ENCODE measurements at regions not wholly inside any gene's neighbourhood (a gene's known extent, or its start where the extent isn't known, plus 50 kb on each side); places are given as distances from the start of the nearest gene placed in this dataset.
"Not testable (repeated sequence)": the region's sequence is repeated elsewhere in the genome, so short reads cannot be mapped to it uniquely, and the experiment has no call there.

- peak in 28 of 56 donors; percentile 0 to 65 (median 10) for DNase-seq
These were observed 88.4 kb upstream of the ZNF492 start for GRCh38 chr19:22545751-22546150.

GRCh38 chr19:22533761-22534160 lies 100.4 kb upstream of the ZNF492 start:
- no peak for DNase-seq

GRCh38 chr19:22532388-22533300 lies 101.5 kb upstream of the ZNF492 start:
- DNase-seq, result peak in 42 of 56 donors; percentile 1 to 79 (median 46)

- no peak for DNase-seq
These were observed 104.1 kb upstream of the ZNF492 start for GRCh38 chr19:22530042-22530441.

GRCh38 chr19:22528956-22529355 lies 105.2 kb upstream of the ZNF492 start:
- DNase-seq, result no peak

- no peak for DNase-seq
These were observed 105.4 kb upstream of the ZNF98 start for GRCh38 chr19:22527554-22527953.

GRCh38 chr19:22526661-22527272 lies 104.6 kb upstream of the ZNF98 start:
- no peak for DNase-seq

- DNase-seq, result no peak
These were observed 101.8 kb upstream of the ZNF98 start for GRCh38 chr19:22523940-22524339.

GRCh38 chr19:22519562-22519961 lies 97.4 kb upstream of the ZNF98 start:
- DNase-seq, result not testable (repeated sequence)

- DNase-seq, result no peak
These were observed 97.0 kb upstream of the ZNF98 start for GRCh38 chr19:22519152-22519551.

- peak in 1 of 56 donors; percentile 2 for DNase-seq
These were observed 95.6 kb upstream of the ZNF98 start for GRCh38 chr19:22517496-22518411.

- DNase-seq, result no peak
These were observed 93.3 kb upstream of the ZNF98 start for GRCh38 chr19:22515435-22515834.

GRCh38 chr19:22503524-22503923 lies 81.4 kb upstream of the ZNF98 start:
- no peak for DNase-seq

- no peak for DNase-seq
These were observed 80.6 kb upstream of the ZNF98 start for GRCh38 chr19:22502766-22503165.

GRCh38 chr19:22498831-22499430 lies 76.8 kb upstream of the ZNF98 start:
- not testable (repeated sequence) for DNase-seq

GRCh38 chr19:22491746-22492145 lies 69.6 kb upstream of the ZNF98 start:
- DNase-seq, result no peak

GRCh38 chr19:22483514-22483913 lies 61.4 kb upstream of the ZNF98 start:
- not testable (repeated sequence) for DNase-seq

GRCh38 chr19:22472180-22472637 lies 50.1 kb upstream of the ZNF98 start:
- DNase-seq, result no peak
